ENCODE measurements at regions not wholly inside any gene's neighbourhood (a gene's known extent, or its start where the extent isn't known, plus 50 kb on each side); places are given as distances from the start of the nearest gene placed in this dataset.

DNA sequence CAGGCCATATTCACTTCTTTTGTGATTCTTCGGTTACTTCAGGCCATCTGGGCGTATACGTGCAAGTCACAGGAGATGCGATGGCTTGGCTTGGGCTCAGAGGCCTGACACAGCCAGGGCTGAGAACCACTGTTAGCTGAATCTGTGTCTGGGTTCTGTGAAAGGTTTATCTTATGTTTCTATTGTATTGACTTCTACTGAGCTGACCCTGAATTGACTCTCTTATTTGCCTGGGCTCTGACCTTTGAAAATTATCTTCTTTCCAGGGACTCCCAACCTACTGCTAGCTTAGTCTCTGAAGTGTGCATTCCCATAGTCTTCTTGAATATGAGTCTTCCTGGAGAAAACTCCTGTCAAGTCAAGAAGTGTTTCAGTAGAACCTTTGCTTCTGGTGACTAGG is 226.4 kb upstream of the SOX4 start:
- TF ChIP-seq, protein P1, sequence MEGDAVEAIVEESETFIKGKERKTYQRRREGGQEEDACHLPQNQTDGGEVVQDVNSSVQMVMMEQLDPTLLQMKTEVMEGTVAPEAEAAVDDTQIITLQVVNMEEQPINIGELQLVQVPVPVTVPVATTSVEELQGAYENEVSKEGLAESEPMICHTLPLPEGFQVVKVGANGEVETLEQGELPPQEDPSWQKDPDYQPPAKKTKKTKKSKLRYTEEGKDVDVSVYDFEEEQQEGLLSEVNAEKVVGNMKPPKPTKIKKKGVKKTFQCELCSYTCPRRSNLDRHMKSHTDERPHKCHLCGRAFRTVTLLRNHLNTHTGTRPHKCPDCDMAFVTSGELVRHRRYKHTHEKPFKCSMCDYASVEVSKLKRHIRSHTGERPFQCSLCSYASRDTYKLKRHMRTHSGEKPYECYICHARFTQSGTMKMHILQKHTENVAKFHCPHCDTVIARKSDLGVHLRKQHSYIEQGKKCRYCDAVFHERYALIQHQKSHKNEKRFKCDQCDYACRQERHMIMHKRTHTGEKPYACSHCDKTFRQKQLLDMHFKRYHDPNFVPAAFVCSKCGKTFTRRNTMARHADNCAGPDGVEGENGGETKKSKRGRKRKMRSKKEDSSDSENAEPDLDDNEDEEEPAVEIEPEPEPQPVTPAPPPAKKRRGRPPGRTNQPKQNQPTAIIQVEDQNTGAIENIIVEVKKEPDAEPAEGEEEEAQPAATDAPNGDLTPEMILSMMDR (IDR thresholded peaks at IDR 0.05; ENCODE audit: insufficient read depth, low read length) = no peak
- no peak for TF ChIP-seq POLR2AphosphoS5 (IDR thresholded peaks at IDR 0.05; ENCODE audit: low read depth)

All from HL-60 (cell line).